Kidney (tissue), 13 donors: ENCODE measurements at regions not wholly inside any gene's neighbourhood (a gene's known extent, or its start where the extent isn't known, plus 50 kb on each side); places are given as distances from the start of the nearest gene placed in this dataset.

Experiments used
- DNase-seq, 5 donors: peaks; one replicate each; pipeline ENCODE4 v3.0.0-alpha.2; 2013 to 2020
- FAIRE-seq: peaks from 2 replicates; lab custom pipeline; 2012; peaks lifted over from hg19 to GRCh38; lab: Jason Lieb, UNC
- H3K27ac ChIP-seq, 2 donors: one replicate each; pipeline ENCODE4 v1.7.0; 2013; ENCODE audit warnings: low read depth in 2 of 2, low read length in 2 of 2, inconsistent platforms in 1 of 2
- H3K27me3 ChIP-seq: one replicate; pipeline ENCODE4 v1.7.1; 2013; ENCODE audit warnings: low read length, inconsistent platforms; ENCODE audit not compliant: control insufficient read depth, insufficient read depth
- H3K36me3 ChIP-seq, 3 donors: one replicate each; pipeline versions ENCODE4 v1.7.0 to v1.7.1; 2013; ENCODE audit warnings: low read length in 3 of 3, control low read depth in 1 of 3, inconsistent platforms in 1 of 3; ENCODE audit not compliant: insufficient read depth in 3 of 3, control insufficient read depth in 2 of 3
- H3K4me1 ChIP-seq, 3 donors: one replicate each; pipeline versions ENCODE4 v1.7.0 to v1.7.1; 2013; ENCODE audit warnings: low read length in 3 of 3, inconsistent platforms in 1 of 3, low read depth in 1 of 3; ENCODE audit not compliant: control insufficient read depth in 2 of 3, insufficient read depth in 2 of 3
- H3K4me3 ChIP-seq, 3 donors: one replicate each; pipeline versions ENCODE4 v1.7.0 to v1.8.1; 2013; ENCODE audit warnings: low read length in 3 of 3, control low read depth in 1 of 3, inconsistent platforms in 1 of 3
- H3K9ac ChIP-seq, 3 donors: one replicate each; pipeline versions ENCODE4 v1.7.0 to v1.7.1; 2013; ENCODE audit warnings: low read length in 3 of 3, control low read depth in 1 of 3, inconsistent platforms in 1 of 3
- H3K9me3 ChIP-seq, 3 donors: one replicate each; pipeline versions ENCODE4 v1.7.0 to v1.7.1; 2013; ENCODE audit warnings: low read length in 3 of 3, control low read depth in 1 of 3, inconsistent platforms in 1 of 3; ENCODE audit not compliant: control insufficient read depth in 2 of 3, insufficient read depth in 1 of 3
- intact Hi-C: fragments of 100-400 bp; cut with DNase I; formaldehyde crosslinking; loops from one replicate; pipeline ENCODE4 v1.11.1; 2022
- TF ChIP-seq, protein P1 (sequence below): IDR thresholded peaks from 3 replicates; pipeline ENCODE4 v1.5.1; 2012; ENCODE audit warnings: mild to moderate bottlenecking, moderate library complexity, borderline replicate concordance; ENCODE audit not compliant: insufficient read depth; ENCODE audit errors: extremely low read depth
- donor health status: control.
- donor health status: control.
- donor health status: control.
- donor health status: control.
- donor health status: control.
- donor health status: DM: yes; HTN: yes; CAD: no.
- donor health status: Normal renal cell carcinoma (clear cell type).

DNA sequence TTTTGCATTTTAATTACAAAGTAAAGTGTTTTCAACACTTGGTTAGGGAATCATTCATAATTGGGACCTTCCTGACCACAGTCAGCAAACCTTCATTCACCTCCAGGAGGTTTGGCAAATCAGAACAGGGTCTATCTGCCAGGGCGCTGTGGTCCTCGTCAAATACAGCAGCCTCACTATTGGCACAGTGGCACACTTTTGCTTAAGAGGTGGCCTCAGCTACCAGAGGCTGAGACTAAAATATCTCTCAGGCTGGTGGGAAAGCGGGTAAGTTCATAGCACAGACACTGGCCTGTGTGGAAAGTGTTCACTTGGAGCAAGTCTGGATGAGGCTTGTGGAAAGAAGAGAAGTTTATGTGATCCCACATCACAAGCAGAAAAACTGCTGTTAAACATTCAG lies 268.6 kb upstream of the DAPK1 start:
- FAIRE-seq, result no peak
- Histone ChIP-seq H3K9me3 (no peaks in the 10 kb centered on the region), H3K4me1 (no peaks in the 10 kb centered on the region), H3K27me3 (no peaks in the 10 kb centered on the region), H3K27ac (no peak overlapping the region), H3K36me3 (no peaks in the 10 kb centered on the region), H3K4me3 (no peak overlapping the region), H3K9ac (no peak overlapping the region)
- DNase-seq, result no peak
- intact Hi-C loops, result no loop called here
- TF ChIP-seq, protein P1, sequence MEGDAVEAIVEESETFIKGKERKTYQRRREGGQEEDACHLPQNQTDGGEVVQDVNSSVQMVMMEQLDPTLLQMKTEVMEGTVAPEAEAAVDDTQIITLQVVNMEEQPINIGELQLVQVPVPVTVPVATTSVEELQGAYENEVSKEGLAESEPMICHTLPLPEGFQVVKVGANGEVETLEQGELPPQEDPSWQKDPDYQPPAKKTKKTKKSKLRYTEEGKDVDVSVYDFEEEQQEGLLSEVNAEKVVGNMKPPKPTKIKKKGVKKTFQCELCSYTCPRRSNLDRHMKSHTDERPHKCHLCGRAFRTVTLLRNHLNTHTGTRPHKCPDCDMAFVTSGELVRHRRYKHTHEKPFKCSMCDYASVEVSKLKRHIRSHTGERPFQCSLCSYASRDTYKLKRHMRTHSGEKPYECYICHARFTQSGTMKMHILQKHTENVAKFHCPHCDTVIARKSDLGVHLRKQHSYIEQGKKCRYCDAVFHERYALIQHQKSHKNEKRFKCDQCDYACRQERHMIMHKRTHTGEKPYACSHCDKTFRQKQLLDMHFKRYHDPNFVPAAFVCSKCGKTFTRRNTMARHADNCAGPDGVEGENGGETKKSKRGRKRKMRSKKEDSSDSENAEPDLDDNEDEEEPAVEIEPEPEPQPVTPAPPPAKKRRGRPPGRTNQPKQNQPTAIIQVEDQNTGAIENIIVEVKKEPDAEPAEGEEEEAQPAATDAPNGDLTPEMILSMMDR, result no peak

DNA sequence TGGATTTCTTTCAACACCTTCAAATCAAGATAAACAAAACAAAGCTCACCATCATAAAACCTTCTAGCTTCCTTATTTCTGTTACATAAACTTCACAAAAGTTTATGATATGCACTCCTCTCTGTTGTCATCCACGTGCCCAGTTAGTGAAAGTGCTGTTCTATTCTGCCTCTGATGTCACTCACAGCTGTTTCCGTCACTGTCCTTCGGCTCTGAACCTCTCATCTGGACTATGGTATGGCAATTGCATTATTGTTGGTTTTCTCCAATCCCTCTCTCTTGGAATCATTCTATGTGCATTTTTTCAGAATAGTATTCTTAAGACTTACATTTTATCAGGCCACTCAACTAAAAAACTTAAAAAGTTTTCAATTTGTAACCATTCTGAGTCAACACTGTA lies 264.2 kb upstream of the DAPK1 start:
- Histone ChIP-seq H3K9ac (no peak overlapping the region), H3K27me3 (no peaks in the 10 kb centered on the region), H3K4me3 (no peak overlapping the region), H3K27ac (no peak overlapping the region), H3K36me3 (no peaks in the 10 kb centered on the region), H3K4me1 (no peaks in the 10 kb centered on the region), H3K9me3 (no peaks in the 10 kb centered on the region)
- DNase-seq (no peak), FAIRE-seq (no peak)
- TF ChIP-seq, protein P1, result no peak
- intact Hi-C loops, result no loop called here

DNA sequence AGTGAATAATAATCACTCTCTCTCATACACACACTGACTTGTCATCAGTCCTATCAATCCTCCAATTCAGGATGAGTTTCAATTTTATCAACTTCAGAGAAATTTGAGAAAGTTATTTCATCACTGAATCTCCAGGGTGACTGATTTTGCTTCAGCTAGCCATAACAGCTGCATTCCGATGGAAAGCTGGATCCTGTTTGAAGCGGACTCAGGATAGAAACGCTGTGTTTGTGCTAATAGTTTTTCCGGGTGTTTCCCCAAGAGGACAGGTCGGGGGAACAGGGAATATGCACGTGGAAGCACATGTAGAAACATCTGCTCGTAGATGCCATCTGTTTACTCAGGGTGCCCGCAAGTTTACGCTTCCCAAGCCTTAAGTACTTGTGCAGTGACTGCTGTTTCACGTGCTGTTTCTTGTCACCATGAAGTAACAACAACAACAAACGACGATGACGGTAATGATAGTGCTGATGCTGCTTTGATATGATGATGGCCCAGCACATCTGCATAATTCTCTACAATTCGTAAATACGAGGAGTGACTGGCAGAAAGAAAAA lies 263.7 kb upstream of the DAPK1 start:
- intact Hi-C loops, result no loop called here

More for the DNA sequence above, 263.7 kb upstream of the DAPK1 start:
- Histone ChIP-seq H3K9ac (no peak overlapping the region), H3K4me1 (no peaks in the 10 kb centered on the region), H3K36me3 (no peaks in the 10 kb centered on the region), H3K9me3 (no peaks in the 10 kb centered on the region), H3K27me3 (no peaks in the 10 kb centered on the region), H3K4me3 (no peak overlapping the region), H3K27ac (no peak overlapping the region)
- FAIRE-seq (no peak), DNase-seq (no peak)
- TF ChIP-seq, protein P1, result no peak
